Nephron (organoid): ENCODE measurements at regions not wholly inside any gene's neighbourhood (a gene's known extent, or its start where the extent isn't known, plus 50 kb on each side); places are given as distances from the start of the nearest gene placed in this dataset.

ENCODE experiments used
- H3K27ac Mint-ChIP-seq, 3 experiments: 2 replicates each; pipeline ENCODE4 v1.8.0; 2020; ENCODE audit warnings: mixed read lengths in 3 of 3, mild to moderate bottlenecking in 2 of 3, moderate library complexity in 1 of 3
- H3K27me3 Mint-ChIP-seq: 2 replicates; pipeline ENCODE4 v1.8.0; 2021; ENCODE audit warnings: low read depth, mild to moderate bottlenecking, moderate library complexity, mixed read lengths
- H3K36me3 Mint-ChIP-seq: 2 replicates; pipeline ENCODE4 v1.8.0; 2020; ENCODE audit warnings: low read depth, mixed read lengths
- H3K4me1 Mint-ChIP-seq: 2 replicates; pipeline ENCODE4 v1.8.0; 2020; ENCODE audit warnings: mixed read lengths
- H3K4me3 Mint-ChIP-seq, 3 experiments: 2 replicates each; pipeline ENCODE4 v1.8.0; 2020; ENCODE audit warnings: mild to moderate bottlenecking in 3 of 3, mixed read lengths in 3 of 3, moderate library complexity in 2 of 3
- H3K9me3 Mint-ChIP-seq: 2 replicates; pipeline ENCODE4 v1.8.0; 2020; ENCODE audit warnings: mixed read lengths
- CTCF ChIP-seq, 3 experiments: fragments of 200-600 bp; sonication (generic); IDR thresholded peaks; one replicate each; pipeline ENCODE4 v1.5.0; 2021; ENCODE audit warnings: antibody characterized with exemption in 3 of 3; ENCODE audit not compliant: unreplicated experiment in 3 of 3

GRCh38 chr18:47585914-47586313 is 334.5 kb upstream of the SKOR2 start:
- Mint-ChIP-seq H3K4me3 (no peak overlapping the region), H3K4me1 (no peaks in the 10 kb centered on the region), H3K27ac (no peak overlapping the region), H3K36me3 (no peaks in the 10 kb centered on the region), H3K27me3 (peaks cover 3% of the 10 kb centered on the region), H3K9me3 (no peaks in the 10 kb centered on the region)
- no peak for TF ChIP-seq CTCF (IDR thresholded peaks at IDR 0.05; ENCODE audit: unreplicated experiment in 3 of 3)

GRCh38 chr18:47585136-47585535 is 333.7 kb upstream of the SKOR2 start:
- H3K4me1 Mint-ChIP-seq: no peaks in the 10 kb centered on the region
- TF ChIP-seq CTCF (IDR thresholded peaks at IDR 0.05; ENCODE audit: unreplicated experiment in 3 of 3): no peak
- H3K36me3 Mint-ChIP-seq: no peaks in the 10 kb centered on the region
- H3K27ac Mint-ChIP-seq: no peak overlapping the region
- H3K9me3 Mint-ChIP-seq: no peaks in the 10 kb centered on the region
- H3K4me3 Mint-ChIP-seq: no peak overlapping the region
- H3K27me3 Mint-ChIP-seq: peaks cover 3% of the 10 kb centered on the region

GRCh38 chr18:47582093-47582492 is 330.6 kb upstream of the SKOR2 start:
- Mint-ChIP-seq H3K9me3 (no peaks in the 10 kb centered on the region), H3K4me3 (no peak overlapping the region), H3K4me1 (no peaks in the 10 kb centered on the region), H3K27ac (no peak overlapping the region), H3K36me3 (no peaks in the 10 kb centered on the region), H3K27me3 (peaks cover 6% of the 10 kb centered on the region)
- TF ChIP-seq CTCF (IDR thresholded peaks at IDR 0.05; ENCODE audit: unreplicated experiment in 3 of 3): no peak

- Mint-ChIP-seq H3K4me1 (no peaks in the 10 kb centered on the region), H3K36me3 (no peaks in the 10 kb centered on the region), H3K9me3 (no peaks in the 10 kb centered on the region), H3K4me3 (no peak overlapping the region), H3K27me3 (peaks cover 22% of the 10 kb centered on the region), H3K27ac (no peak overlapping the region)
- no peak for TF ChIP-seq CTCF (IDR thresholded peaks at IDR 0.05; ENCODE audit: unreplicated experiment in 3 of 3)
Observed at GRCh38 chr18:47577520-47577919, 326.1 kb upstream of the SKOR2 start.

DNA sequence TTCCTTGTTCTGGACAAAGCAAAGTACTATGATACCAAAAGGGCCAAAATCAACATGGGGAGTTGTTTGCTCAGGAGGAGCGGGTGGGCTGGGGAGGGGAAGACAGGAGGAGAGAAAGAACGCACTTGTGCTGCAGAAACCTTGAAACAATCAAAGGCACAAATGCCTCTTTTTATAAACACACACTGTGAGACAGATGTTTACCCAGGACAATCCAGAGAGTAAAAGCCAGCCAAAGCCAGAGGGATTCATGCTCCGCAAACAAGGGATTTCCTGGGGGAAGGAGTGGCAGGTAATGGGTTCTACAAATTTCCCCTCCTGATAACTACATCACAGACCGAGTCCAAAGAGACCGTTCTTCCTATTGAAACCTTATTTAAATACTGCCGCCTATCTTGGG is 323.5 kb upstream of the SKOR2 start:
- no peaks in the 10 kb centered on the region for H3K9me3 Mint-ChIP-seq
- peaks cover 19% of the 10 kb centered on the region for H3K27me3 Mint-ChIP-seq
- H3K27ac Mint-ChIP-seq: no peak overlapping the region
- no peaks in the 10 kb centered on the region for H3K4me1 Mint-ChIP-seq
- no peaks in the 10 kb centered on the region for H3K36me3 Mint-ChIP-seq
- no peak for TF ChIP-seq CTCF (IDR thresholded peaks at IDR 0.05; ENCODE audit: unreplicated experiment in 3 of 3)
- H3K4me3 Mint-ChIP-seq: no peak overlapping the region

DNA sequence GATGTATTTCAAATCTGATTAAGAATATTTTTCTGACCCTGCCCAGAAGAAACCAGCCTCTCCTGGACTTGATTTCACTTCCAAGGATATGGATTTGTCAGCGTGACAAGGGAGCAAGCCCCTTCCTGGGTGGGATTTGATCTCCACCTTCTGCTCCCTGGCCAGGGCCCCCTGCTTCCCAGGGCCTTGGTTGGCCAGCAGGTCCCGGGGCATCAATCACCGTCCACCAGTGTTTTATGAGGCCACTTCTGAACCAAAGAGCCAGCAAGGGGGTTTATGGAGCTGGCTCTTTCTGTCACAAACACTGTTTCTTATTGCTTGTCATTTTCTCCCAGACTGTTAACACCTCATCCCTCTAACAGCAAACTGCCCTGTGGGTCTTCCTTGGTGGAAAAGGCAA is 320.5 kb upstream of the SKOR2 start:
- TF ChIP-seq CTCF (IDR thresholded peaks at IDR 0.05; ENCODE audit: unreplicated experiment in 3 of 3): no peak
- Mint-ChIP-seq H3K9me3 (no peaks in the 10 kb centered on the region), H3K27ac (no peak overlapping the region), H3K36me3 (no peaks in the 10 kb centered on the region), H3K4me3 (no peak overlapping the region), H3K4me1 (no peaks in the 10 kb centered on the region), H3K27me3 (peaks cover 24% of the 10 kb centered on the region)
